GM12878 (cell line): ENCODE measurements at regions not wholly inside any gene's neighbourhood (a gene's known extent, or its start where the extent isn't known, plus 50 kb on each side); places are given as distances from the start of the nearest gene placed in this dataset.

ENCODE experiments used
- ATAC-seq: fragments of 200-7000 bp; cut with Tn5 transposase; 3 replicates; pipeline ENCODE4 v1.9.1; 2020; ENCODE audit warnings: mild to moderate bottlenecking, moderate library complexity
- BruUV-seq: library from RNA; stranded (reverse); fragments of 400-500 nt; replicated peaks from 2 replicates; lab custom pipeline; 2021; lab: Mats Ljungman, UMichigan
- CTCF ChIA-PET: fragments of 300-600 bp; sonication (Branson Sonifier 250); formaldehyde crosslinking; extraction: SDS; loops from one replicate; lab custom pipeline; 2021; ENCODE audit warnings: inconsistent platforms; lab: Yijun Ruan, JAX
- POLR2A ChIA-PET: fragments of 350-600 bp; formaldehyde crosslinking; extraction: SDS; loops from one replicate; lab custom pipeline; 2021; ENCODE audit warnings: inconsistent platforms; lab: Charles Lee
- RAD21 ChIA-PET: fragments of 300-600 bp; sonication (Branson Sonifier 250); formaldehyde crosslinking; loops from one replicate; lab custom pipeline; 2023; ENCODE audit warnings: antibody characterized with exemption; ENCODE audit not compliant: unreplicated experiment; lab: Charles Lee
- SMC1A ChIA-PET: fragments of 300-600 bp; sonication (Branson Sonifier 250); formaldehyde crosslinking; loops from one replicate; lab custom pipeline; 2023; ENCODE audit not compliant: unreplicated experiment, uncharacterized antibody; lab: Charles Lee
- DNase-seq: peaks from one replicate; pipeline ENCODE4 v3.0.0-alpha.2; 2011; ENCODE audit warnings: low read depth, low spot score
- FAIRE-seq: peaks from 3 replicates; lab custom pipeline; 2011; peaks lifted over from hg19 to GRCh38; lab: Jason Lieb, UNC
- H2AFZ ChIP-seq: 2 replicates; pipeline ENCODE4 v1.6.0; 2011; ENCODE audit warnings: low read depth, low read length, control low read depth; ENCODE audit not compliant: control insufficient read depth
- H3K27ac ChIP-seq: 2 replicates; pipeline ENCODE4 v1.5.1; 2011; ENCODE audit warnings: control low read depth; ENCODE audit not compliant: control insufficient read depth, insufficient read depth
- H3K27me3 ChIP-seq, 2 experiments: replicated peaks in 1 of 2; 2 replicates each; pipeline versions ENCODE4 v1.6.0 to v1.6.1; 2011; ENCODE audit warnings: low read length in 1 of 2; ENCODE audit not compliant: control insufficient read depth in 2 of 2, insufficient read depth in 2 of 2
- H3K36me3 ChIP-seq, 2 experiments: 2 replicates each; pipeline ENCODE4 v1.5.1; 2011; ENCODE audit warnings: low read length in 1 of 2; ENCODE audit not compliant: control insufficient read depth in 2 of 2, insufficient read depth in 2 of 2
- H3K4me1 ChIP-seq: 2 replicates; pipeline ENCODE4 v1.6.1; 2011; ENCODE audit warnings: mild to moderate bottlenecking, low read length, moderate library complexity, mixed read lengths; ENCODE audit not compliant: control insufficient read depth, insufficient read depth
- H3K4me2 ChIP-seq: 2 replicates; pipeline ENCODE4 v1.6.0; 2011; ENCODE audit warnings: control low read depth; ENCODE audit not compliant: control insufficient read depth, insufficient read depth
- H3K4me3 ChIP-seq: fragments of 200-600 bp; sonication (generic); 2 replicates; pipeline ENCODE4 v1.5.1; 2016
- H3K79me2 ChIP-seq: 2 replicates; pipeline ENCODE4 v1.6.0; 2011; ENCODE audit warnings: low read length; ENCODE audit not compliant: control insufficient read depth, insufficient read depth
- H3K9ac ChIP-seq: 2 replicates; pipeline ENCODE4 v1.8.0; 2011; ENCODE audit warnings: low read length, control low read depth, mixed read lengths; ENCODE audit not compliant: control insufficient read depth, insufficient read depth
- H3K9me3 ChIP-seq: replicated peaks from 3 replicates; pipeline ENCODE4 v1.5.1; 2011; ENCODE audit warnings: mild to moderate bottlenecking, low read length; ENCODE audit not compliant: control insufficient read depth, insufficient read depth
- H4K20me1 ChIP-seq: 2 replicates; pipeline ENCODE4 v1.6.0; 2011; ENCODE audit not compliant: control insufficient read depth, insufficient read depth
- CEBPB ChIP-seq, 2 experiments: fragments of 150-350 bp in 1 of 2; IDR thresholded peaks; 2 replicates each; pipeline ENCODE4 v1.6.1; 2012 to 2014; ENCODE audit warnings: low read depth in 2 of 2, low read length in 2 of 2, borderline replicate concordance in 1 of 2, inconsistent platforms in 1 of 2
- CHD4 ChIP-seq: fragments of 200-600 bp; sonication (generic); IDR thresholded peaks from 2 replicates; pipeline ENCODE4 v1.6.1; 2016; ENCODE audit warnings: mild to moderate bottlenecking
- CTCF ChIP-seq, 3 experiments: IDR thresholded peaks in 2 of 3; conservative IDR thresholded peaks in 1 of 3; 2 replicates each; pipeline ENCODE4 v1.5.1; 2011; ENCODE audit warnings: low read depth in 3 of 3, low read length in 3 of 3, mild to moderate bottlenecking in 3 of 3, control low read depth in 2 of 3, moderate library complexity in 2 of 3, inconsistent platforms in 1 of 3, mixed read lengths in 1 of 3; ENCODE audit not compliant: control insufficient read depth in 2 of 3, insufficient read depth in 1 of 3; ENCODE audit errors: extremely low read depth in 1 of 3
- HDAC2 ChIP-seq: fragments of 200-600 bp; sonication (generic); IDR thresholded peaks from 2 replicates; pipeline ENCODE4 v1.6.1; 2017
- IRF4 ChIP-seq: IDR thresholded peaks from 2 replicates; pipeline ENCODE4 v1.6.1; 2011; ENCODE audit warnings: low read depth, low read length
- JUNB ChIP-seq: IDR thresholded peaks from 2 replicates; pipeline ENCODE4 v1.6.1; 2016; ENCODE audit warnings: antibody characterized with exemption, mild to moderate bottlenecking
- KLF5 ChIP-seq: fragments of 450-650 bp; IDR thresholded peaks from 2 replicates; pipeline ENCODE4 v1.6.1; 2014; ENCODE audit warnings: mild to moderate bottlenecking; ENCODE audit not compliant: partially characterized antibody
- MEF2B ChIP-seq: fragments of 450-650 bp; IDR thresholded peaks from 2 replicates; pipeline ENCODE4 v1.6.1; 2018; ENCODE audit warnings: mild to moderate bottlenecking, moderate library complexity; ENCODE audit not compliant: partially characterized antibody, poor library complexity, severe bottlenecking
- POLR2A ChIP-seq: IDR thresholded peaks from 2 replicates; pipeline ENCODE4 v1.6.1; 2011; ENCODE audit warnings: low read depth, mild to moderate bottlenecking, low read length
- TAF1 ChIP-seq: IDR thresholded peaks from 2 replicates; pipeline ENCODE4 v1.6.1; 2011; ENCODE audit warnings: mild to moderate bottlenecking, low read depth, low read length, borderline replicate concordance
- TCF3 ChIP-seq: IDR thresholded peaks from 2 replicates; pipeline ENCODE4 v1.6.1; 2012; ENCODE audit warnings: low read depth, mild to moderate bottlenecking, low read length, borderline replicate concordance; ENCODE audit not compliant: insufficient read depth
- TCF7 ChIP-seq: IDR thresholded peaks from 2 replicates; pipeline ENCODE4 v1.6.1; 2014; ENCODE audit warnings: antibody characterized with exemption, borderline replicate concordance
- WRNIP1 ChIP-seq: IDR thresholded peaks from 2 replicates; pipeline ENCODE4 v1.6.1; 2011; ENCODE audit warnings: low read depth, low read length, improper control_type of control experiment, borderline replicate concordance
- ZNF217 ChIP-seq: fragments of 450-650 bp; IDR thresholded peaks from 2 replicates; pipeline ENCODE4 v1.6.1; 2017; ENCODE audit warnings: antibody characterized with exemption, mild to moderate bottlenecking
- ZNF592 ChIP-seq: fragments of 450-650 bp; IDR thresholded peaks from 2 replicates; pipeline ENCODE4 v1.6.1; 2017; ENCODE audit warnings: mild to moderate bottlenecking, moderate library complexity
- WGBS: methylation state at CpG from one replicate; pipeline ENCODE4 v1.1.6; 2016; ENCODE audit warnings: low lambda C conversion rate; ENCODE audit not compliant: insufficient replicate concordance, insufficient coverage; ENCODE audit errors: missing lambda C conversion rate; 5-methylcytosine and 5-hydroxymethylcytosine counted together
- in situ Hi-C: fragments of 300-500 bp; cut with MboI; formaldehyde crosslinking; loops from 9 replicates; pipeline ENCODE4 v1.14.3; 2018; ENCODE audit warnings: mixed read lengths
- intact Hi-C: fragments of 100-400 bp; cut with micrococcal nuclease; formaldehyde crosslinking; loops from one replicate; pipeline ENCODE4 v1.14.2; 2022; ENCODE audit not compliant: unreplicated experiment

- ChIA-PET CTCF (interaction anchor here (2.4 kb wide), 1 partner anchor 15 kb away, joined by 9 read pairs; no protein-coding TSS in a partner anchor), SMC1A (interaction anchor here (0.9 to 1.3 kb wide), 3 partner anchors 9 to 81 kb away, joined by 3 to 6 read pairs (median 4); no protein-coding TSS in a partner anchor), POLR2A (no interaction called here), RAD21 (interaction anchor here (0.9 kb wide), 2 partner anchors 9 to 81 kb away, joined by 3 read pairs; no protein-coding TSS in a partner anchor)
- no peak for ATAC-seq
- Histone ChIP-seq H3K27me3 (no peaks in the 10 kb centered on the region), H3K9ac (no peak overlapping the region), H3K36me3 (no peaks in the 10 kb centered on the region), H3K27ac (no peak overlapping the region), H3K79me2 (no peaks in the 10 kb centered on the region), H3K4me2 (no peak overlapping the region), H2AFZ (no peak overlapping the region), H3K9me3 (no peaks in the 10 kb centered on the region), H4K20me1 (no peaks in the 10 kb centered on the region), H3K4me1 (no peaks in the 10 kb centered on the region), H3K4me3 (no peak overlapping the region)
- WGBS, result 27% methylated on average over 3 of the region's 3 CpGs
- in situ Hi-C loops, result loop anchor here (25.0 kb wide), 1 partner anchor 687 kb away; no protein-coding TSS in a partner anchor
- intact Hi-C loops, result no loop called here
- no peak for DNase-seq
- no peak for FAIRE-seq
- BruUV-seq, result no TSS peak
- TF ChIP-seq ZNF217, result no peak
- no peak for TF ChIP-seq WRNIP1
- no peak for TF ChIP-seq ZNF592
- TF ChIP-seq TCF7, result no peak
- TF ChIP-seq HDAC2, result no peak
- TF ChIP-seq CHD4, result no peak
- TF ChIP-seq KLF5, result no peak
- TF ChIP-seq CEBPB (IDR thresholded peaks at IDR 0.05; ENCODE audit: borderline replicate concordance in 1 of 2, low read depth in 2 of 2, low read length in 2 of 2), result no peak
- no peak for TF ChIP-seq CTCF (IDR thresholded peaks at IDR 0.05 in 2 of 3, conservative IDR thresholded peaks at IDR 0.05 in 1 of 3; ENCODE audit: control insufficient read depth in 2 of 3, extremely low read depth in 1 of 3, insufficient read depth in 1 of 3, low read depth in 3 of 3, low read length in 3 of 3)
- no peak for TF ChIP-seq JUNB
- TF ChIP-seq POLR2A, result no peak
- no peak for TF ChIP-seq MEF2B
- no peak for TF ChIP-seq IRF4
- TF ChIP-seq TCF3, result no peak
- no peak for TF ChIP-seq TAF1
These were observed 91.3 kb upstream of the GZMB start for GRCh38 chr14:24725311-24725710.
